BE2C (cell line): ENCODE measurements at regions not wholly inside any gene's neighbourhood (a gene's known extent, or its start where the extent isn't known, plus 50 kb on each side); places are given as distances from the start of the nearest gene placed in this dataset.
A peak's percentile ranks its signal among the peaks of the same experiment; 100 is the strongest.

Experiments used
- DNase-seq: peaks from one replicate; pipeline ENCODE4 v3.0.0-alpha.2; 2020
- H3K27me3 ChIP-seq: fragments of 250-450 bp; sonication (Bioruptor Pico); 2 replicates; pipeline ENCODE4 v1.5.1; 2020; ENCODE audit warnings: mild to moderate bottlenecking
- H3K36me3 ChIP-seq: fragments of 250-450 bp; sonication (Bioruptor Pico); 2 replicates; pipeline ENCODE4 v1.5.1; 2020; ENCODE audit warnings: mild to moderate bottlenecking
- H3K4me1 ChIP-seq: fragments of 250-450 bp; sonication (Bioruptor Pico); 2 replicates; pipeline ENCODE4 v1.5.1; 2020
- H3K4me3 ChIP-seq: 2 replicates; pipeline ENCODE4 v1.5.1; 2011; ENCODE audit warnings: low read depth, low read length
- H3K9me3 ChIP-seq: fragments of 250-450 bp; sonication (Bioruptor Pico); 2 replicates; pipeline ENCODE4 v1.5.1; 2020
- TF ChIP-seq, protein P1 (sequence below): IDR thresholded peaks from 2 replicates; pipeline ENCODE4 v1.5.1; 2012; ENCODE audit warnings: mild to moderate bottlenecking, low read depth, low read length

DNA sequence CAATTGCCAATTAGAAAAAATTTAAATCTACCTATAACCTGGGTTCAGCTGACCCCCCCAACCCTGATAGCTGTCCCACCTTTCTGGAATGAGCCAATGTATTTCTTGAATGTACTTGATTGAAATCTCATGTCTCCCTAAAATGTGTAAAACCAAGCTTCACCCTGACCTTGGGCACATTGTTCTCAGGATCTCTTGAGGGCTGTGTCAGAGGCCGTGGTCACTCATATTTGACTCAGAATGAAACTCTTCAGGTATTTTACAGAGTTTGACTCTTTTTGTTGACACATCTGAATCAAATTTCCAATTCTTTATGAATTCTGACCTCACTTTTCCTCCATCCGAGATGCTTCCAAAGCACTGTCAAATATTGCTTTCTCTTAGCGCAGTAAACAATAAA lies 115.3 kb upstream of the BEND4 start:
- H3K27me3 ChIP-seq, result no peaks in the 10 kb centered on the region
- H3K36me3 ChIP-seq, result no peaks in the 10 kb centered on the region
- H3K4me1 ChIP-seq, result no peaks in the 10 kb centered on the region
- no peak for DNase-seq
- TF ChIP-seq, protein P1, sequence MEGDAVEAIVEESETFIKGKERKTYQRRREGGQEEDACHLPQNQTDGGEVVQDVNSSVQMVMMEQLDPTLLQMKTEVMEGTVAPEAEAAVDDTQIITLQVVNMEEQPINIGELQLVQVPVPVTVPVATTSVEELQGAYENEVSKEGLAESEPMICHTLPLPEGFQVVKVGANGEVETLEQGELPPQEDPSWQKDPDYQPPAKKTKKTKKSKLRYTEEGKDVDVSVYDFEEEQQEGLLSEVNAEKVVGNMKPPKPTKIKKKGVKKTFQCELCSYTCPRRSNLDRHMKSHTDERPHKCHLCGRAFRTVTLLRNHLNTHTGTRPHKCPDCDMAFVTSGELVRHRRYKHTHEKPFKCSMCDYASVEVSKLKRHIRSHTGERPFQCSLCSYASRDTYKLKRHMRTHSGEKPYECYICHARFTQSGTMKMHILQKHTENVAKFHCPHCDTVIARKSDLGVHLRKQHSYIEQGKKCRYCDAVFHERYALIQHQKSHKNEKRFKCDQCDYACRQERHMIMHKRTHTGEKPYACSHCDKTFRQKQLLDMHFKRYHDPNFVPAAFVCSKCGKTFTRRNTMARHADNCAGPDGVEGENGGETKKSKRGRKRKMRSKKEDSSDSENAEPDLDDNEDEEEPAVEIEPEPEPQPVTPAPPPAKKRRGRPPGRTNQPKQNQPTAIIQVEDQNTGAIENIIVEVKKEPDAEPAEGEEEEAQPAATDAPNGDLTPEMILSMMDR, result no peak
- H3K4me3 ChIP-seq, result no peak overlapping the region
- H3K9me3 ChIP-seq, result no peaks in the 10 kb centered on the region

DNA sequence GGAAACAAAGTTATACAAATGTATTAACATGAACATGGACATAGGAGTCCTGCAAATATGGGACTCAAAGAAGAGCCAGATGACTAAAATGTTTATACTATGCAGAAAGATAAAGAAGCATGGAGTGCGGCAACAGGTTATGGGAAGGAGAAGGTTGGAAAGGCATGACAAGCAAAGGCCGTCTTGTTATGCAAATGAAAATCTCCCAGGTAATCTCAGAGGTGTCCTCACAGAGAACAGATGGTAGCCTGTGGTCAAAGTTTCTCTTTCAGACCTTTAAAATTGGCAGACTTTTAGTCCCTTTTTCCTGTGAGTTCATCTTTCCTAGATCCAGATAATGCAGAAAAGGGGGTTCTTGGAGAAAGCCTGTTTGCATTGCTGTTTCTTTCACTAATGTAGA lies 116.4 kb upstream of the BEND4 start:
- no peak overlapping the region for H3K4me3 ChIP-seq
- H3K27me3 ChIP-seq, result no peaks in the 10 kb centered on the region
- H3K9me3 ChIP-seq, result no peaks in the 10 kb centered on the region
- no peaks in the 10 kb centered on the region for H3K4me1 ChIP-seq
- TF ChIP-seq, protein P1, result no peak
- DNase-seq, result no peak
- no peaks in the 10 kb centered on the region for H3K36me3 ChIP-seq

DNA sequence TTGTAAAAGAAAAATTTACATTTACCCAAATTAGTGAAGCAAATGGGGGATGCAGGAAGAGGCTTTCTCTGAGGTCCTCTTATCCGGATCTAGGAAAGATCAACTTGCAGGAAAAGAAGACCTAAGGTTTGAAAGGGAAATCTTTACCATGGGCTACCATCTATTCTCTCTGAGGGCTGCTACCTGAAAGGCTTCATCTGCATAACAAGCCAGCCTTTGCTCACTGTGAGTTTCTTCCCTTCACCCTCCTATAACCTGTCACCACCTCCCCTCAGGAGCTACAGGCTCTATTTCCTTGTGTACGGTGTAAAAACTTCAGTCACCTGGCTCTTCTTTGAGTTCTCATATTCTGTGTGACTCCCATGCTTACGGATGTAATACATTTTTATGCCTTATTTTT lies 118.6 kb upstream of the BEND4 start:
- TF ChIP-seq, protein P1, result no peak
- no peaks in the 10 kb centered on the region for H3K27me3 ChIP-seq
- no peaks in the 10 kb centered on the region for H3K36me3 ChIP-seq
- DNase-seq, result no peak
- no peak overlapping the region for H3K4me3 ChIP-seq
- no peaks in the 10 kb centered on the region for H3K9me3 ChIP-seq
- no peaks in the 10 kb centered on the region for H3K4me1 ChIP-seq

DNA sequence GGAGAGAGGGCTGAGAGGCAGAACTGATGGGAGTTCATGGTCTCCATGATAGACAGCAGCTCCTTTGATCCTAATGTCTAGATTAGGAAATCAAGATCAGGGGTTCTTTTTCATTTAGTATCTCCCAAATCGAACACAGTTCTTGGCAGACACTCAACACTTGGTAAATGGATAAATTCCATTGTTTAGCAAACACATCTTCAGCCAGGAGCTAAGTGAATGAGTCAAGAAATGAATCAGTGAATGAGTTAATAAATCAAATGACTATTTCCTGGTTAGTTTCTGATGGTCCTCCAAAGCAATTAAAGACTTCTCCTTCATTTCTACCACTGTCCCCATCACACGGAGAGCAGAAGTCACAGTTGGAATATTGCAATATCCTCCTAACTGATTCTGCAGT lies 120.0 kb upstream of the SHISA3 start:
- TF ChIP-seq, protein P1, result no peak
- Histone ChIP-seq H3K9me3 (no peaks in the 10 kb centered on the region), H3K36me3 (no peaks in the 10 kb centered on the region), H3K27me3 (no peaks in the 10 kb centered on the region), H3K4me3 (no peak overlapping the region), H3K4me1 (peaks cover 2% of the 10 kb centered on the region)
- no peak for DNase-seq

DNA sequence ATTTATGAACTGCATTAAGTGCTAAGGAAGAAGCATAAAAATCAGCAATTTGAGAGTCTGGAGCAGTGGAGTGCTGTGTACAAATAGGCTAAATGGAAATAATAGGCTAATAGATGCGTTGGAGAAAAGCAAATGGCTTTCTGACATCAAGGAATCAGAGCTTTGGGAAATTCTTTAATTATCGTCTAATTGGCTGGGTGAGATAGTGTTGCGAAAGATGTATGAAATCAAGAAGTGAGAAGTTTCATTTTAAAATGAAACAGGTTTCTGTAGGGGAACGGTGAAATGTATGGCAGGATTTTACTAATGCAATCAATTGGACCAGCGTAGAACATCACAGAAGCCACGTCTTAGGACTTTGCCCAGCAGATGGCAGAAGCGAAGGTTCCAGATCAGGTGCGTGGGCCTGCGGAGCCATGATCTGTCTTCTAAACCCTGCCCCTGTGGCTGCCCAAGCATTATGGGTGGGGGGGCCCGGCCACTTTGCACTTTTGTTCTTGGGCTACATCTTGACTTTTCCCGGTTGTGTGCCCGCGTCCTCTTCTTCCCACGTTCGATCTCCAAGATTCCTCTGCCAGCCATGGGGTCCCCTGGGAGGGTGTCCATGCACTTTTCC lies 118.5 kb upstream of the SHISA3 start:
- Histone ChIP-seq H3K36me3 (no peaks in the 10 kb centered on the region), H3K4me1 (peaks cover 5% of the 10 kb centered on the region), H3K27me3 (no peaks in the 10 kb centered on the region), H3K4me3 (no peak overlapping the region), H3K9me3 (no peaks in the 10 kb centered on the region)
- DNase-seq, result no peak
- TF ChIP-seq, protein P1, result peak; percentile 36; the same call in 1 of the 2 replicates

DNA sequence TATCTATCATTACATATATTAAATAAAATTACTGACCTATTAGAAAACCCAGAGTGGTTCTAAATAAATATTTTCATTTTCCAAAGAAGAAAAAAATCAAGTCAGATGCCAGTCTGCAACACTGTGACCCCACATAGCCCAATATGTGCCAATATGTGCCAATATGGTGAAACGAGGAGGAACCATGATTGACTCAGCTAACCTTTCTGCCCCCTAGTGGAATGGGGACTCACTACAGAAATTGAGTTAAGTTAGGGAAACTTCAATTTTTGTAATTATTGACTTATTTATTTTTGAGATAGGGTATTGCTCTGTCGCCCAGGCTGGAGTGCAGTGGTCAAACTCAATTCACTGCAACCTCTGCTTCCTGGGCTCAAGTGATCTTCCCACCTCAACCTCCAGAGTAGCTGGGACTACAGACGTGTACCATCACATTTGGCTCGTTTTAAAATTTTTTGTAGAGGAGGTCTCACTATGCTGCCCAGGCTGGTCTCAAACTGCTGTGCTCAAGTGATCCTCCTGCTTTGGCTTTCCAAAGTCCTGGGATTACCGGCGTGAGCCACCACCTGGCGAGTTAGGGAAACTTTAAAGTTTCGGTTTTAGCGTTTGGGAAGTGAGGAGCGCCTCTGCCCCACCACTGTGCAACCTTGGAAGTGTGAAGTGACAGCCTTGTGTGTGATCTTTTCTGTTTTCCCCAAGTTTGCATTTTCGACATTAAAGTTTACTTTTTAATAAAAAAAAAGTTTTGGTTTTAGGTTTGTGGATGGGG lies 116.8 kb upstream of the SHISA3 start:
- Histone ChIP-seq H3K4me1 (peaks cover 5% of the 10 kb centered on the region), H3K27me3 (no peaks in the 10 kb centered on the region), H3K4me3 (no peak overlapping the region), H3K36me3 (no peaks in the 10 kb centered on the region), H3K9me3 (no peaks in the 10 kb centered on the region)
- peak; percentile 55 for DNase-seq
- TF ChIP-seq, protein P1, result peak; percentile 90
